Stimulated activated effector memory CD8-positive, alpha-beta T cell treated with anti-CD3 and anti-CD28 coated beads, Interleukin-12 subunit alpha, Interleukin-12 subunit beta, amount 100 ng/mL, for 72 hours (primary cell): ENCODE measurements at regions not wholly inside any gene's neighbourhood (a gene's known extent, or its start where the extent isn't known, plus 50 kb on each side); places are given as distances from the start of the nearest gene placed in this dataset.
"Not testable (repeated sequence)": the region's sequence is repeated elsewhere in the genome, so short reads cannot be mapped to it uniquely, and the experiment has no call there.

Experiments
- ATAC-seq: fragments of 150-1000 bp; cut with Tn5 transposase; 2 replicates; pipeline ENCODE4 v1.10.0; 2021
- DNase-seq, 2 donors: peaks; one replicate each; pipeline ENCODE4 v3.0.0; 2021 to 2022; ENCODE audit warnings: low spot score in 2 of 2
- H3K27ac Mint-ChIP-seq: one replicate; pipeline ENCODE4 v1.8.0; 2022; ENCODE audit warnings: mild to moderate bottlenecking, mixed read lengths
- H3K36me3 Mint-ChIP-seq: one replicate; pipeline ENCODE4 v1.8.0; 2022; ENCODE audit warnings: mild to moderate bottlenecking, mixed read lengths
- H3K4me1 Mint-ChIP-seq: one replicate; pipeline ENCODE4 v1.8.0; 2022; ENCODE audit warnings: mixed read lengths
- H3K4me3 Mint-ChIP-seq: one replicate; pipeline ENCODE4 v1.8.0; 2022; ENCODE audit warnings: mild to moderate bottlenecking, mixed read lengths
- H3K9me3 Mint-ChIP-seq: one replicate; pipeline ENCODE4 v1.8.0; 2022; ENCODE audit warnings: mixed read lengths

- no peak for ATAC-seq
- DNase-seq = peak in 1 of 2 donors; percentile 37
- no peaks in the 10 kb centered on the region for H3K36me3 Mint-ChIP-seq
- no peak overlapping the region for H3K4me3 Mint-ChIP-seq
- H3K27ac Mint-ChIP-seq = no peak overlapping the region
- no peaks in the 10 kb centered on the region for H3K4me1 Mint-ChIP-seq
- no peaks in the 10 kb centered on the region for H3K9me3 Mint-ChIP-seq
Observed at GRCh38 chr1:157399343-157399983, 152.9 kb downstream of the FCRL5 start.

GRCh38 chr1:157390651-157391050 is 161.7 kb downstream of the FCRL5 start:
- Mint-ChIP-seq H3K36me3 (no peaks in the 10 kb centered on the region), H3K9me3 (peaks cover 3% of the 10 kb centered on the region), H3K4me3 (no peak overlapping the region), H3K27ac (no peak overlapping the region), H3K4me1 (no peaks in the 10 kb centered on the region)
- ATAC-seq (no peak), DNase-seq (peak in 1 of 2 donors; percentile 10)

DNA sequence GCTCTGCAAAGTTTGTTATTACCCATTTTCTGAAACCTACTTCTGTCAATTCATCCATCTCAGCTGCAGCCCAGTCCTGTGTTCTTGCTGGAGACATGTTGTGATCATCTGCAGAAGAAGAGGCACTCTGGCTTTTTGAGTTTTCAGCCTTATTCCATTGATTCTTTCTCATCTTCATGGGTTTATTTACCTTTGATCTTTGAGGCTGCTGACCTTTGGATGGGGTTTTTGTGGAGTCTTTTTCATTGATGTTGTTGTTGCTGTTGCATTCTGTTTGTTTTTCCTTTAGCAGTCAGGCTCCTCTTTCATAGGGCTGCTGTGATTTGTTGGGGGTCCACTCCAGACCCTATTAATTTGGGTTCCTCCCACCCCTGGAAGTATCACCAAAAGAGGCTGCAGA is 164.3 kb downstream of the FCRL5 start:
- DNase-seq = no peak
- Mint-ChIP-seq H3K4me3 (no peak overlapping the region), H3K36me3 (no peaks in the 10 kb centered on the region), H3K4me1 (no peaks in the 10 kb centered on the region), H3K27ac (no peak overlapping the region), H3K9me3 (no peaks in the 10 kb centered on the region)
- ATAC-seq = no peak

- Mint-ChIP-seq H3K36me3 (no peaks in the 10 kb centered on the region), H3K9me3 (no peaks in the 10 kb centered on the region), H3K27ac (no peak overlapping the region), H3K4me1 (no peaks in the 10 kb centered on the region), H3K4me3 (no peak overlapping the region)
- ATAC-seq (no peak), DNase-seq (no peak)
Observed at GRCh38 chr1:157384258-157384657, 168.1 kb downstream of the FCRL5 start.

GRCh38 chr1:157382351-157382750 is 170.0 kb downstream of the FCRL5 start:
- ATAC-seq (no peak), DNase-seq (no peak)
- no peak overlapping the region for H3K27ac Mint-ChIP-seq
- no peaks in the 10 kb centered on the region for H3K9me3 Mint-ChIP-seq
- no peak overlapping the region for H3K4me3 Mint-ChIP-seq
- H3K4me1 Mint-ChIP-seq = no peaks in the 10 kb centered on the region
- H3K36me3 Mint-ChIP-seq = no peaks in the 10 kb centered on the region

DNA sequence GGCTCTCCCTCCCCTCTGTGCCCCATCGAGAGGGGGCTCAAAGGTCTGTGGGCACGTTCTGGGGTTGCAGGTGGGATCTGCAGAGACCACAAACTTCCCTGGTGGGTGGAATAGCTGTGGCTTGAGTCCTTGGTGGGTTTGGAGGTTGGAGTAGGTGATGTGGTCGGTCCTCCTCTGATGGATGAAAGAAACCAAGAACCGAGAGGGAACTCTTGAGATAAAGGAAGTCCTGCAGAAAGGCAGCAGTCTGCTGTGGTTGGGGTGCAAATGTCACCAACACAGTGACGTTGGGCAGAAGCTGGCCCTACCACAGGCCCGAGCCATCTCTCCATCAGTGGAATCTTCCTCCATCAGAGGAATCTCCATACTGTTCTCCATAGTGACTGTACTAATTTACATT is 171.8 kb downstream of the FCRL5 start:
- Mint-ChIP-seq H3K4me3 (no peak overlapping the region), H3K4me1 (no peaks in the 10 kb centered on the region), H3K27ac (no peak overlapping the region), H3K36me3 (no peaks in the 10 kb centered on the region), H3K9me3 (no peaks in the 10 kb centered on the region)
- ATAC-seq = peak; percentile 8
- DNase-seq = no peak

DNA sequence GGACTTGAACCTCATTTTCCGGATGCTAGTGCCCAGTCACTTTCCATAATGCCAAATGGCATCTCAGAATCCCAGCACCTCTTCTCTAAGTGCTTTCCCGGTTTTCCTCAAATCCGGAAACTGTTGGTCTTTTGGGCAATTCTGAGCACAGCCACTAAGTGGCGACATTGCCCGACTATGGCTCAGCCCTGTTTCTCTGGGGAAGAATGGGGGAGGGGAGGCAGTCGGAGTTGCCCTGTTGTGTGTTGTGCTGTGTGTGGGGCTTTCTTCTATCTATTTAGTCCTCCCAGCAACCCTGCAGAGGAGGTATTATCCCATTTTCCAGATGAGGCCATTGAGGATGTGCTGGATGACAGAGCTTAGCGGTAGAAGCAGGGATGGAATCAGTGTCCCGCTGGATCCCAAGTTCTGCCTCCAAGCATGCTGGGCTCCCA is 175.0 kb downstream of the FCRL5 start:
- ATAC-seq, H3K27ac Mint-ChIP-seq, DNase-seq, H3K9me3 Mint-ChIP-seq, H3K4me3 Mint-ChIP-seq, H3K4me1 Mint-ChIP-seq, H3K36me3 Mint-ChIP-seq: not testable (repeated sequence)

GRCh38 chr1:157376681-157377080 is 175.6 kb downstream of the FCRL5 start:
- ATAC-seq (no peak), DNase-seq (no peak)
- Mint-ChIP-seq H3K9me3 (no peaks in the 10 kb centered on the region), H3K4me1 (no peaks in the 10 kb centered on the region), H3K27ac (no peak overlapping the region), H3K4me3 (no peak overlapping the region), H3K36me3 (no peaks in the 10 kb centered on the region)

DNA sequence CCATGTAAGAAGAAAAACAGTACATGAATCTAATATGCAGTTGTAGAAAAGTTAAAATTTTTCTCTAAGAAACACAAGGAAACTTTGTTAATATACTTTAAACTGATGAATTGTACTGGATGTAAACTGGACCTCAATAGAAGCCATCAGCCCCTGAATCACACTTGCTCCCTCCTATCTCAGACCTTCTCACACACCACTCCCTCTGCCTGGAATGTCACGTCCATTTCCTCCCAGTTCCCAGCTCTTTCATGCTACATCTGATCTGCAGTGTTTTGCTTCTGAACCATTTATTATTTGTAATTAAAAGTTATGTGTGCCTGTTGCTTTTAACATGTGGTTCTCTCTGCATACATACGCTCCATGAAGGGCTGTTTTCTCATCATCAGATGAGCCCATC is 180.0 kb downstream of the FCRL5 start:
- H3K4me3 Mint-ChIP-seq, H3K9me3 Mint-ChIP-seq, H3K36me3 Mint-ChIP-seq, H3K4me1 Mint-ChIP-seq, H3K27ac Mint-ChIP-seq, ATAC-seq: not testable (repeated sequence)
- peak in 1 of 2 donors; percentile 3 for DNase-seq

DNA sequence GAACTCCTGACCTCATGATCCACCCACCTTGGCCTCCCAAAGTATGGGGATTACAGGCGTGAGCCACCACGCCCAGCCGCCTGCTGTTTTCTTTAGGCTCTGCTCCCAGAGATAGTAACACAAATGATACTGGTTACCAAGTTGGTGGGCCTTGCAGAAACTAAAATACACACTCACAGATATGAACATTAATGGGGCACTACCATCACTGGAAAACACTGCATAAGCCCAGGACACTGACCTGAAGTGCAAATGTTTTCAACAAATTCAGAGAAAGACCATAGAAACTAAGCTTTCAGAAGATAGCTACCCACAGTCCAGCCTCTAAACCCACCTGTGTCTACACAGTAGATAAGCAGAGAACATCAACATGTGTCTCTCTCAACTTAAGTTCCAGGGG is 180.5 kb downstream of the FCRL5 start:
- H3K4me3 Mint-ChIP-seq = no peak overlapping the region
- DNase-seq = peak in 1 of 2 donors; percentile 10
- H3K9me3 Mint-ChIP-seq = no peaks in the 10 kb centered on the region
- H3K27ac Mint-ChIP-seq = no peak overlapping the region
- no peaks in the 10 kb centered on the region for H3K36me3 Mint-ChIP-seq
- no peaks in the 10 kb centered on the region for H3K4me1 Mint-ChIP-seq
- ATAC-seq = no peak

- Mint-ChIP-seq H3K4me1 (no peaks in the 10 kb centered on the region), H3K36me3 (no peaks in the 10 kb centered on the region), H3K9me3 (no peaks in the 10 kb centered on the region), H3K4me3 (no peak overlapping the region), H3K27ac (no peak overlapping the region)
- ATAC-seq = no peak
- DNase-seq = no peak
Observed at GRCh38 chr1:157371221-157371620, 181.1 kb downstream of the FCRL5 start.

GRCh38 chr1:157370698-157371097 is 181.6 kb downstream of the FCRL5 start:
- Mint-ChIP-seq H3K36me3 (no peaks in the 10 kb centered on the region), H3K27ac (no peak overlapping the region), H3K4me3 (no peak overlapping the region), H3K9me3 (no peaks in the 10 kb centered on the region), H3K4me1 (no peaks in the 10 kb centered on the region)
- DNase-seq (peak in 1 of 2 donors; percentile 32), ATAC-seq (no peak)

- Mint-ChIP-seq H3K27ac (no peak overlapping the region), H3K36me3 (no peaks in the 10 kb centered on the region), H3K9me3 (no peaks in the 10 kb centered on the region), H3K4me3 (no peak overlapping the region), H3K4me1 (no peaks in the 10 kb centered on the region)
- peak; percentile 31 to 70 for DNase-seq
- peak; percentile 46 for ATAC-seq
Observed at GRCh38 chr1:157369808-157370521, 182.3 kb downstream of the FCRL5 start.

DNA sequence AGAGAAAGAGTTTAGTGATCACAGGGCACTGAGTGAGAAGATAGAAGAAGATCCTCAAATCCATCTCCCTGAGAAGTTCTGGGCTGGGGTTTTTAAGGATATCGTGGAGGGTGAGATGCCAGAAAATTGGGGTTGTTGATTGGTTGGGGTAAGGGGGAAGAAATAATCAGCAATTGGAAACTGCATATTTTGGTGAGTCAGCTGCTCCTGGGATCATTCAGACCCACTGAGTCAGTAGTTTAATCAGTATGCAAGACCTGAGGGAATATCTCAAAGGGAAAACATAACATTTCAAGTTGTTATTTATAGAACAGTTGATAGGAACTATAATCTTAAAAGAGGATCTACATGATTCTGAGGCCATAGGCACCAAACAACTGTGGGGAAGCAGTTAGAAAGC is 183.4 kb downstream of the FCRL5 start:
- H3K9me3 Mint-ChIP-seq, H3K4me3 Mint-ChIP-seq, H3K4me1 Mint-ChIP-seq, ATAC-seq, DNase-seq, H3K27ac Mint-ChIP-seq, H3K36me3 Mint-ChIP-seq: not testable (repeated sequence)

- no peak overlapping the region for H3K4me3 Mint-ChIP-seq
- no peaks in the 10 kb centered on the region for H3K4me1 Mint-ChIP-seq
- H3K27ac Mint-ChIP-seq = no peak overlapping the region
- DNase-seq (no peak), ATAC-seq (no peak)
- H3K36me3 Mint-ChIP-seq = no peaks in the 10 kb centered on the region
- H3K9me3 Mint-ChIP-seq = no peaks in the 10 kb centered on the region
Observed at GRCh38 chr1:157368363-157368762, 184.0 kb downstream of the FCRL5 start.

GRCh38 chr1:157367870-157368269 is 184.4 kb downstream of the FCRL5 start:
- Mint-ChIP-seq H3K36me3 (no peaks in the 10 kb centered on the region), H3K27ac (no peak overlapping the region), H3K4me3 (no peak overlapping the region), H3K9me3 (no peaks in the 10 kb centered on the region), H3K4me1 (no peaks in the 10 kb centered on the region)
- DNase-seq (no peak), ATAC-seq (no peak)
